Inflammatory macrophage treated with lipopolysaccharide for 4 hours (primary cell): ENCODE measurements at regions not wholly inside any gene's neighbourhood (a gene's known extent, or its start where the extent isn't known, plus 50 kb on each side); places are given as distances from the start of the nearest gene placed in this dataset.

Experiments
- DNase-seq: peaks from one replicate; pipeline ENCODE4 v3.0.0-alpha.2; 2020

DNA sequence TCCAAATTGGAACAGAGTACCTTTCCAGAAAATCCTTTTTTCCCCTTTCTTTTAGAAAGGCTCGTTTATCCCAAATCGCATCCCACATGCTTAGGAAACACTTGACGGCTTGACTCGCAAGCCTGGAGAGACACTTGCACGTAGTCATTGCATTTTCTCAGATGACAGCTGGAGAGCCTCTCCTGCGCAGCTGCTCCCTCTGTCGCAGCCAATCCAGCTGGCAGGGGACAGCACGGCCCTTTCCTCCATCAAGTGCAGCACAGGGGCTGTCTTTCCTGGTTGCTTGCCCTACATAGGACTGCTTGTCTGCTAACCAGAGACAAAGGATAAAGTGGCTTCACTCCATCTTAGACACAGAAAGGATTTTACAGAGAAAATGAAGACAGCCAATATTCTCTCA lies 77.6 kb upstream of the RGS17 start:
- DNase-seq: no peak

DNA sequence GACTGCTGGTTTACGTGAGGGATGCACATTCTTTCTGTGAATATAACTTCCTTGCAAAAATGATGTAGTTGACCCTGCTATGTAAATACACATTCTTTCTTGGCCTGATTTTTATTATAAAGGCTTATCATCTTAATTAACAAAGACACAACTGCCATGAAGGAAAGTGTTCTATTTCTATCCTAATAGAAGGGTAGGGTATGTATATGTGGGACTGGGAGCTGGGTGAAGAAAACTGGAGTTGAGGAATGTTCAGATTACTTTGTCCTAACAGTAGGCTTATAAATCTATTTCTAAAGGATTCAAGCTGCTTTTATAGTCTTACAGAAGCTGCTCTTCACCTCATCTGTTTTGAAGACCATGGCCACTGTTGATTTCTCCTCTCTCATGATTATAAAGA lies 76.5 kb upstream of the RGS17 start:
- no peak for DNase-seq

GRCh38 chr6:153207006-153207405 lies 75.9 kb upstream of the RGS17 start:
- no peak for DNase-seq

- DNase-seq: no peak
Observed at GRCh38 chr6:153192943-153193885, 62.1 kb upstream of the RGS17 start.

- DNase-seq: no peak
Observed at GRCh38 chr6:153183925-153184324, 52.8 kb upstream of the RGS17 start.
